GM23248 (cell line): ENCODE measurements at regions not wholly inside any gene's neighbourhood (a gene's known extent, or its start where the extent isn't known, plus 50 kb on each side); places are given as distances from the start of the nearest gene placed in this dataset.

ENCODE experiments used
- EZH2 ChIP-seq: fragments of 200-600 bp; sonication (generic); IDR thresholded peaks from 2 replicates; pipeline ENCODE4 v1.6.1; 2018; ENCODE audit warnings: antibody characterized with exemption, mild to moderate bottlenecking; ENCODE audit not compliant: insufficient read depth, poor library complexity, severe bottlenecking
- EZH2phosphoT487 ChIP-seq: fragments of 200-600 bp; sonication (generic); IDR thresholded peaks from 2 replicates; pipeline ENCODE4 v1.6.1; 2018; ENCODE audit warnings: antibody characterized with exemption, moderate library complexity, mild to moderate bottlenecking, low read depth; ENCODE audit not compliant: insufficient read depth

DNA sequence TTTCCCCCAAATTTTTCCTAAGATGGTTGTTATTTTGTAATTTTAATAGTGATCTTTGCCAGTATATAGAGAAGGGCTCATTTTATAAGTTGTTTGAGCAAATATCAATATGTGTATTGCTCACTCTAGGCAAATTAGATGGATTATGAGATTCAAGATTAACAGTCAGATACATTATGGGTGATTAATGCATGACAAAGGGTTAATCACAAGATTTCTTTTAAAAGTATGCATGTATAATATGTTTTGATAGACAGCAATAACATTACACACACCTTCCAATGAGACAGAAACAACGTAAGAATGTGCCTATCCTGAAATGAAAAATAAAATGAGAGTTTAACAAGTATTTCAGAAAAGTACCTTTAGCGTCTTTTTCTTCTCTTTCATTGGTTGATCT is 547.6 kb upstream of the AGTR1 start:
- TF ChIP-seq EZH2phosphoT487 (no peak), EZH2 (no peak)
